ENCODE measurements at regions not wholly inside any gene's neighbourhood (a gene's known extent, or its start where the extent isn't known, plus 50 kb on each side); places are given as distances from the start of the nearest gene placed in this dataset.

GRCh38 chr1:106080608-106081325, 975.7 kb upstream of the PRMT6 start:
- no peak overlapping the region for H2AFZ ChIP-seq (ENCODE audit: low read depth, low read length)
- no peak overlapping the region for H3K4me3 ChIP-seq (ENCODE audit: low read length)
- TF ChIP-seq, protein P1, sequence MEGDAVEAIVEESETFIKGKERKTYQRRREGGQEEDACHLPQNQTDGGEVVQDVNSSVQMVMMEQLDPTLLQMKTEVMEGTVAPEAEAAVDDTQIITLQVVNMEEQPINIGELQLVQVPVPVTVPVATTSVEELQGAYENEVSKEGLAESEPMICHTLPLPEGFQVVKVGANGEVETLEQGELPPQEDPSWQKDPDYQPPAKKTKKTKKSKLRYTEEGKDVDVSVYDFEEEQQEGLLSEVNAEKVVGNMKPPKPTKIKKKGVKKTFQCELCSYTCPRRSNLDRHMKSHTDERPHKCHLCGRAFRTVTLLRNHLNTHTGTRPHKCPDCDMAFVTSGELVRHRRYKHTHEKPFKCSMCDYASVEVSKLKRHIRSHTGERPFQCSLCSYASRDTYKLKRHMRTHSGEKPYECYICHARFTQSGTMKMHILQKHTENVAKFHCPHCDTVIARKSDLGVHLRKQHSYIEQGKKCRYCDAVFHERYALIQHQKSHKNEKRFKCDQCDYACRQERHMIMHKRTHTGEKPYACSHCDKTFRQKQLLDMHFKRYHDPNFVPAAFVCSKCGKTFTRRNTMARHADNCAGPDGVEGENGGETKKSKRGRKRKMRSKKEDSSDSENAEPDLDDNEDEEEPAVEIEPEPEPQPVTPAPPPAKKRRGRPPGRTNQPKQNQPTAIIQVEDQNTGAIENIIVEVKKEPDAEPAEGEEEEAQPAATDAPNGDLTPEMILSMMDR (IDR thresholded peaks at IDR 0.05; ENCODE audit: low read depth, low read length), result no peak
- TF ChIP-seq EZH2phosphoT487 (IDR thresholded peaks at IDR 0.05; ENCODE audit: low read depth), result no peak
- H3K9me3 ChIP-seq (ENCODE audit: insufficient read depth, low read length), result no peaks in the 10 kb centered on the region
- H3K27me3 ChIP-seq (ENCODE audit: low read depth, low read length), result no peaks in the 10 kb centered on the region
- H3K79me2 ChIP-seq (ENCODE audit: low read length), result no peaks in the 10 kb centered on the region
- no peaks in the 10 kb centered on the region for H4K20me1 ChIP-seq (ENCODE audit: insufficient read depth, low read length)
- no peak overlapping the region for H3K9ac ChIP-seq (ENCODE audit: low read length)
- H3K27ac ChIP-seq (ENCODE audit: low read length), result no peak overlapping the region
- H3K36me3 ChIP-seq (replicated peaks; ENCODE audit: low read depth, low read length), result no peaks in the 10 kb centered on the region
- no peak overlapping the region for H3K4me2 ChIP-seq (ENCODE audit: low read length)
- H3K4me1 ChIP-seq (ENCODE audit: low read length), result no peaks in the 10 kb centered on the region

DNA sequence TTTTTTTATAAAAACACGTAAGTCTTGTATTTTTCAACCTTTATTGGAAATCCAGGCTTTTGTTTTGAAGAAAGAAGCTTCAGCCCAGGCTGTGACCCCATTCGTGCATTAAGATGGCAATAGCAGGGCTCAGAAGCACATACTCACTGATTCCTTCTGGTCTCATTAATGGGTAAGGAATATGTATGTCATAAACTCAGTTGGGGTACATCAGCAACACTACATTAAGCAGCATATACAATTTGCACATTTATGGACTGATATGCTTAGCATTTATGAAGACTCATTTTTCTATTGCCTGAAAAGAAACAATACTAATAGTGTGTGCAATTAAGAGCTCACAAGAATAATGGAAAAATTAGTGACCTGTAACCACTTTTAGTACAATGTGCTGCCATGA, 945.4 kb upstream of the PRMT6 start:
- H3K9me3 ChIP-seq (ENCODE audit: insufficient read depth, low read length), result no peaks in the 10 kb centered on the region
- TF ChIP-seq, protein P1 (IDR thresholded peaks at IDR 0.05; ENCODE audit: low read depth, low read length), result no peak
- no peaks in the 10 kb centered on the region for H3K36me3 ChIP-seq (replicated peaks; ENCODE audit: low read depth, low read length)
- no peak overlapping the region for H3K27ac ChIP-seq (ENCODE audit: low read length)
- no peaks in the 10 kb centered on the region for H3K27me3 ChIP-seq (ENCODE audit: low read depth, low read length)
- no peaks in the 10 kb centered on the region for H4K20me1 ChIP-seq (ENCODE audit: insufficient read depth, low read length)
- no peaks in the 10 kb centered on the region for H3K4me1 ChIP-seq (ENCODE audit: low read length)
- H3K4me2 ChIP-seq (ENCODE audit: low read length), result no peak overlapping the region
- no peak overlapping the region for H3K4me3 ChIP-seq (ENCODE audit: low read length)
- H2AFZ ChIP-seq (ENCODE audit: low read depth, low read length), result no peak overlapping the region
- no peak overlapping the region for H3K9ac ChIP-seq (ENCODE audit: low read length)
- H3K79me2 ChIP-seq (ENCODE audit: low read length), result no peaks in the 10 kb centered on the region

GRCh38 chr1:106113851-106114250, 942.6 kb upstream of the PRMT6 start:
- Histone ChIP-seq H3K9me3 (ENCODE audit: insufficient read depth, low read length) (no peaks in the 10 kb centered on the region), H3K9ac (ENCODE audit: low read length) (no peak overlapping the region), H3K4me1 (ENCODE audit: low read length) (no peaks in the 10 kb centered on the region), H3K4me2 (ENCODE audit: low read length) (no peak overlapping the region), H2AFZ (ENCODE audit: low read depth, low read length) (no peak overlapping the region), H3K4me3 (ENCODE audit: low read length) (no peak overlapping the region), H3K27ac (ENCODE audit: low read length) (no peak overlapping the region), H4K20me1 (ENCODE audit: insufficient read depth, low read length) (no peaks in the 10 kb centered on the region), H3K79me2 (ENCODE audit: low read length) (no peaks in the 10 kb centered on the region), H3K36me3 (replicated peaks; ENCODE audit: low read depth, low read length) (no peaks in the 10 kb centered on the region), H3K27me3 (ENCODE audit: low read depth, low read length) (no peaks in the 10 kb centered on the region)
- TF ChIP-seq EZH2phosphoT487 (IDR thresholded peaks at IDR 0.05; ENCODE audit: low read depth), result no peak
- TF ChIP-seq, protein P1 (IDR thresholded peaks at IDR 0.05; ENCODE audit: low read depth, low read length), result no peak

DNA sequence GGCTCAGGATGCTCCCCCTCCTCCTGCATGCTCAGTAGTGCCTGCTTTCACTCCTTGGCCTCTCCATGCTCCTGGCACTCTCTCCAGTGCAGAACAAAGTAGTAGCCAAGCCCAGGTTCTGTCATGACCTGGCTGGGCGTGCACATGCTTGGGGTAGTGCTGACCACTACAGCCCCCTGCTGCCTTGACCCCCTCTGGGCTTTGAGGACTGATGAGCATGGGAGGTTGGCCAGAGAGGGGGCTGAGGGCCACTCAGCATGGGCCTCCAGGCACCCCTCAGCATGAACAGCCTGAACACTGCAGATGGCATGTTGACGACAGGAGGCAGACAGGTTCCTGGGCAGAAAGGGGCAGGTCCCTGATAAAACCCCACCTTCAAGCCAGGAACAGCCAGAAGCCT, 935.7 kb upstream of the PRMT6 start:
- Histone ChIP-seq H3K79me2 (ENCODE audit: low read length) (no peaks in the 10 kb centered on the region), H3K27me3 (ENCODE audit: low read depth, low read length) (no peaks in the 10 kb centered on the region), H3K9ac (ENCODE audit: low read length) (no peak overlapping the region), H3K4me2 (ENCODE audit: low read length) (no peak overlapping the region), H3K9me3 (ENCODE audit: insufficient read depth, low read length) (no peaks in the 10 kb centered on the region), H3K36me3 (replicated peaks; ENCODE audit: low read depth, low read length) (no peaks in the 10 kb centered on the region), H4K20me1 (ENCODE audit: insufficient read depth, low read length) (no peaks in the 10 kb centered on the region), H3K4me1 (ENCODE audit: low read length) (no peaks in the 10 kb centered on the region), H3K4me3 (ENCODE audit: low read length) (no peak overlapping the region), H2AFZ (ENCODE audit: low read depth, low read length) (no peak overlapping the region), H3K27ac (ENCODE audit: low read length) (no peak overlapping the region)
- TF ChIP-seq, protein P1 (IDR thresholded peaks at IDR 0.05; ENCODE audit: low read depth, low read length), result no peak
- TF ChIP-seq EZH2phosphoT487 (IDR thresholded peaks at IDR 0.05; ENCODE audit: low read depth), result no peak

Measured in OCI-LY3 (cell line).